ENCODE measurements at regions not wholly inside any gene's neighbourhood (a gene's known extent, or its start where the extent isn't known, plus 50 kb on each side); places are given as distances from the start of the nearest gene placed in this dataset.

DNA sequence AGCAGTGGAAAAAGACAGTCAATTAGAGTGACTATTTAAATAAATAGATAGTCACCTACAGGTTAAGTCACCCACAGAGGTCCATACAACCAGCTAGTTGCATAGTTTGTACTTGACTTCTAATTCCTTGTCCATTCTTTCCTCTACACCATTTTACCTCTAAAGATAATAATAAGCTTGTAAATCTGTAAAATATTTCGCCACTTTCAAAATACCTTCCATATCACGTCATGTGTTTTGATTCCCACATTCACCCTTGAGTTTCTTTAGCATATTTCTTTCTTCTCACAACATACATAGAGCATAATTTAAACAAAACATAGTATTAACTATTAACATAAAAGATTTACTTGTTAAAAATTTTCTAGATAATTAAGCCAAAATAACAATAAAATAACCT lies 689.6 kb downstream of the MECOM start:
- H3K9me3 ChIP-seq (ENCODE audit: low read length) = no peaks in the 10 kb centered on the region
- TF ChIP-seq ZNF589 (CRISPR knock-in tag; conservative IDR thresholded peaks at IDR 0.05) (no peak), IRX3 (CRISPR knock-in tag; IDR thresholded peaks at IDR 0.05; ENCODE audit: borderline replicate concordance, low read depth) (no peak), SIN3A (IDR thresholded peaks at IDR 0.05; ENCODE audit: borderline replicate concordance, low read depth, low read length) (no peak), ZNF672 (CRISPR knock-in tag; IDR thresholded peaks at IDR 0.05) (no peak), RCOR2 (CRISPR knock-in tag; IDR thresholded peaks at IDR 0.05) (no peak)
- CTCF ChIA-PET (ENCODE audit: low intra/inter-chr PET ratio, low total read pairs) = no interaction called here
- H3K4me2 ChIP-seq (ENCODE audit: low read depth, low read length) = no peak overlapping the region
- 3% methylated on average over 2 of the region's 2 CpGs for WGBS (ENCODE audit: low lambda C conversion rate)
- H3K79me2 ChIP-seq (ENCODE audit: insufficient read depth, low read length) = no peaks in the 10 kb centered on the region
- intact Hi-C loops (cut with micrococcal nuclease; ENCODE audit: unreplicated experiment) (no loop called here), in situ Hi-C loops (cut with HindIII; ENCODE audit: extremely low pct_ligation_motif_present, low pct_unique_long_range_greater_than_20kb) (no loop called here)
- POLR2A ChIA-PET = no interaction called here
- H3K9ac ChIP-seq (ENCODE audit: insufficient read depth, low read depth, low read length) = no peak overlapping the region
- no peak for FAIRE-seq
- H4K20me1 ChIP-seq (ENCODE audit: insufficient read depth, low read length) = no peaks in the 10 kb centered on the region
- BruUV-seq (replicated peaks) = no TSS peak
- DNase-seq (ENCODE audit: low spot score) = no peak
- H3K4me3 ChIP-seq (replicated peaks in 1 of 3; ENCODE audit: insufficient read depth in 1 of 3, low read depth in 2 of 3, low read length in 3 of 3) = no peak overlapping the region
- H3K27me3 ChIP-seq (ENCODE audit: control insufficient read depth in 1 of 2, insufficient read depth in 2 of 2, low read length in 2 of 2) = no peaks in the 10 kb centered on the region
- no peak overlapping the region for H3K27ac ChIP-seq (ENCODE audit: extremely low read length, insufficient read depth, low read length)
- H3K4me1 ChIP-seq (ENCODE audit: insufficient read depth, low read length) = no peaks in the 10 kb centered on the region
- ATAC-seq = no peak
- no peak overlapping the region for H2AFZ ChIP-seq (ENCODE audit: low read length)
- no peaks in the 10 kb centered on the region for H3K36me3 ChIP-seq (replicated peaks in 1 of 2; ENCODE audit: control insufficient read depth in 1 of 2, insufficient read depth in 2 of 2, low read length in 2 of 2)

DNA sequence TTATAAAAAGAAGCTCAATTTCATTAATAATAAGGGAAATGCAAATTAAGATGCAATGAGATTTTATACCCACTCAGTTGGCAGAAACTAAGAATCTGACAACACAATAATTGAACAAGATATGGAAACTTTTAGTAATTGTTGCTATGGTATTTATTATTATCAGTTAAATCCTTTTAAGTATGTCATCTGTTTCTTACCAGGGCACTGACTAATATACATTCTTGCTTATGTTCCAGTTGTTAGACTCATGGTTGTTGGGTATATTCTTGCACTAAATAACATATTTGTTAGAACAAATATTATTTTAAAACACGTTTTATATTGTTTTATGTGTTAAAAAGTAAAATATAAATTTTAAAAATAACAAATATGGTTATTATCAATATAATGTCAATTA lies 690.3 kb downstream of the MECOM start:
- Histone ChIP-seq H4K20me1 (ENCODE audit: insufficient read depth, low read length) (no peaks in the 10 kb centered on the region), H3K4me2 (ENCODE audit: low read depth, low read length) (no peak overlapping the region), H3K27ac (ENCODE audit: extremely low read length, insufficient read depth, low read length) (no peak overlapping the region), H2AFZ (ENCODE audit: low read length) (no peak overlapping the region), H3K9ac (ENCODE audit: insufficient read depth, low read depth, low read length) (no peak overlapping the region), H3K27me3 (ENCODE audit: control insufficient read depth in 1 of 2, insufficient read depth in 2 of 2, low read length in 2 of 2) (no peaks in the 10 kb centered on the region), H3K36me3 (replicated peaks in 1 of 2; ENCODE audit: control insufficient read depth in 1 of 2, insufficient read depth in 2 of 2, low read length in 2 of 2) (no peaks in the 10 kb centered on the region), H3K4me3 (replicated peaks in 1 of 3; ENCODE audit: insufficient read depth in 1 of 3, low read depth in 2 of 3, low read length in 3 of 3) (no peak overlapping the region), H3K4me1 (ENCODE audit: insufficient read depth, low read length) (0 out of 2 replicates have a peak, but pooled peaks cover 2% of the 10 kb centered on the region), H3K9me3 (ENCODE audit: low read length) (no peaks in the 10 kb centered on the region), H3K79me2 (ENCODE audit: insufficient read depth, low read length) (no peaks in the 10 kb centered on the region)
- ATAC-seq = no peak
- in situ Hi-C loops (cut with HindIII; ENCODE audit: extremely low pct_ligation_motif_present, low pct_unique_long_range_greater_than_20kb) = no loop called here
- FAIRE-seq = no peak
- DNase-seq (ENCODE audit: low spot score) = no peak
- ChIA-PET POLR2A (no interaction called here), CTCF (ENCODE audit: low intra/inter-chr PET ratio, low total read pairs) (no interaction called here)
- BruUV-seq (replicated peaks) = no TSS peak
- 3% methylated on average over 1 of the region's 1 CpG for WGBS (ENCODE audit: low lambda C conversion rate)
- no peak for TF ChIP-seq PHB2 (IDR thresholded peaks at IDR 0.05; ENCODE audit: partially characterized antibody)
- intact Hi-C loops (cut with micrococcal nuclease; ENCODE audit: unreplicated experiment) = no loop called here
